ENCODE measurements at regions not wholly inside any gene's neighbourhood (a gene's known extent, or its start where the extent isn't known, plus 50 kb on each side); places are given as distances from the start of the nearest gene placed in this dataset.

GRCh38 chr4:14184265-14184664, 556.7 kb upstream of the BOD1L1 start:
- no peaks in the 10 kb centered on the region for H3K36me3 ChIP-seq (ENCODE audit: control insufficient read depth in 2 of 3, insufficient read depth in 3 of 3, low read length in 3 of 3)
- H3K9ac ChIP-seq (ENCODE audit: low read length in 3 of 3) = no peak overlapping the region
- no peaks in the 10 kb centered on the region for H3K4me1 ChIP-seq (ENCODE audit: control insufficient read depth in 2 of 3, insufficient read depth in 2 of 3, low read depth in 1 of 3, low read length in 3 of 3)
- FAIRE-seq (no peak), DNase-seq (peak in 1 of 5 donors; percentile 41)
- no peak for TF ChIP-seq CTCF (IDR thresholded peaks at IDR 0.05; ENCODE audit: borderline replicate concordance, extremely low read depth, insufficient read depth)
- H3K4me3 ChIP-seq (ENCODE audit: low read length in 3 of 3) = no peak overlapping the region
- no peaks in the 10 kb centered on the region for H3K9me3 ChIP-seq (ENCODE audit: control insufficient read depth in 2 of 3, insufficient read depth in 1 of 3, low read length in 3 of 3)
- H3K27ac ChIP-seq (ENCODE audit: low read depth in 2 of 2, low read length in 2 of 2) = no peak overlapping the region
- no peaks in the 10 kb centered on the region for H3K27me3 ChIP-seq (ENCODE audit: control insufficient read depth, insufficient read depth, low read length)
- intact Hi-C loops (cut with DNase I) = no loop called here

- Histone ChIP-seq H3K9me3 (ENCODE audit: control insufficient read depth in 2 of 3, insufficient read depth in 1 of 3, low read length in 3 of 3) (no peaks in the 10 kb centered on the region), H3K4me3 (ENCODE audit: low read length in 3 of 3) (no peak overlapping the region), H3K36me3 (ENCODE audit: control insufficient read depth in 2 of 3, insufficient read depth in 3 of 3, low read length in 3 of 3) (no peaks in the 10 kb centered on the region), H3K27me3 (ENCODE audit: control insufficient read depth, insufficient read depth, low read length) (no peaks in the 10 kb centered on the region), H3K9ac (ENCODE audit: low read length in 3 of 3) (no peak overlapping the region), H3K27ac (ENCODE audit: low read depth in 2 of 2, low read length in 2 of 2) (no peak overlapping the region), H3K4me1 (ENCODE audit: control insufficient read depth in 2 of 3, insufficient read depth in 2 of 3, low read depth in 1 of 3, low read length in 3 of 3) (no peaks in the 10 kb centered on the region)
- TF ChIP-seq CTCF (IDR thresholded peaks at IDR 0.05; ENCODE audit: borderline replicate concordance, extremely low read depth, insufficient read depth) = no peak
- FAIRE-seq (no peak), DNase-seq (no peak)
- intact Hi-C loops (cut with DNase I) = no loop called here
Observed at GRCh38 chr4:14184767-14185166, 557.2 kb upstream of the BOD1L1 start.

GRCh38 chr4:14188214-14188613, 560.7 kb upstream of the BOD1L1 start:
- intact Hi-C loops (cut with DNase I) = no loop called here
- no peak for TF ChIP-seq CTCF (IDR thresholded peaks at IDR 0.05; ENCODE audit: borderline replicate concordance, extremely low read depth, insufficient read depth)
- H3K27me3 ChIP-seq (ENCODE audit: control insufficient read depth, insufficient read depth, low read length) = no peaks in the 10 kb centered on the region
- no peak overlapping the region for H3K27ac ChIP-seq (ENCODE audit: low read depth in 2 of 2, low read length in 2 of 2)
- no peaks in the 10 kb centered on the region for H3K36me3 ChIP-seq (ENCODE audit: control insufficient read depth in 2 of 3, insufficient read depth in 3 of 3, low read length in 3 of 3)
- H3K9me3 ChIP-seq (ENCODE audit: control insufficient read depth in 2 of 3, insufficient read depth in 1 of 3, low read length in 3 of 3) = no peaks in the 10 kb centered on the region
- no peak overlapping the region for H3K9ac ChIP-seq (ENCODE audit: low read length in 3 of 3)
- no peaks in the 10 kb centered on the region for H3K4me1 ChIP-seq (ENCODE audit: control insufficient read depth in 2 of 3, insufficient read depth in 2 of 3, low read depth in 1 of 3, low read length in 3 of 3)
- no peak overlapping the region for H3K4me3 ChIP-seq (ENCODE audit: low read length in 3 of 3)
- FAIRE-seq (no peak), DNase-seq (no peak)

- FAIRE-seq (no peak), DNase-seq (no peak)
- Histone ChIP-seq H3K9ac (ENCODE audit: low read length in 3 of 3) (no peak overlapping the region), H3K36me3 (ENCODE audit: control insufficient read depth in 2 of 3, insufficient read depth in 3 of 3, low read length in 3 of 3) (no peaks in the 10 kb centered on the region), H3K4me3 (ENCODE audit: low read length in 3 of 3) (no peak overlapping the region), H3K4me1 (ENCODE audit: control insufficient read depth in 2 of 3, insufficient read depth in 2 of 3, low read depth in 1 of 3, low read length in 3 of 3) (no peaks in the 10 kb centered on the region), H3K27ac (ENCODE audit: low read depth in 2 of 2, low read length in 2 of 2) (no peak overlapping the region), H3K9me3 (ENCODE audit: control insufficient read depth in 2 of 3, insufficient read depth in 1 of 3, low read length in 3 of 3) (no peaks in the 10 kb centered on the region), H3K27me3 (ENCODE audit: control insufficient read depth, insufficient read depth, low read length) (no peaks in the 10 kb centered on the region)
- intact Hi-C loops (cut with DNase I) = no loop called here
- no peak for TF ChIP-seq CTCF (IDR thresholded peaks at IDR 0.05; ENCODE audit: borderline replicate concordance, extremely low read depth, insufficient read depth)
Observed at GRCh38 chr4:14193601-14194000, 566.1 kb upstream of the BOD1L1 start.
